GM12878 (cell line): ENCODE measurements at regions not wholly inside any gene's neighbourhood (a gene's known extent, or its start where the extent isn't known, plus 50 kb on each side); places are given as distances from the start of the nearest gene placed in this dataset.

Source experiments
- ETV6 ChIP-seq, 2 experiments: fragments of 450-650 bp in 1 of 2; IDR thresholded peaks in 1 of 2; conservative IDR thresholded peaks in 1 of 2; 2 replicates each; pipeline ENCODE4 v1.6.1; 2014; ENCODE audit warnings: antibody characterized with exemption in 1 of 2, borderline replicate concordance in 1 of 2, low read depth in 1 of 2, mild to moderate bottlenecking in 1 of 2, moderate library complexity in 1 of 2
- FOXM1 ChIP-seq: IDR thresholded peaks from 2 replicates; pipeline ENCODE4 v1.6.1; 2012; ENCODE audit warnings: low read depth, mild to moderate bottlenecking, inconsistent platforms, low read length, moderate library complexity
- HDGF ChIP-seq: fragments of 450-650 bp; IDR thresholded peaks from 2 replicates; pipeline ENCODE4 v1.6.1; 2016; ENCODE audit warnings: antibody characterized with exemption
- POLR2AphosphoS2 ChIP-seq: IDR thresholded peaks from 2 replicates; pipeline ENCODE4 v1.6.1; 2011; ENCODE audit warnings: low read depth, mild to moderate bottlenecking, low read length, improper control_type of control experiment, moderate library complexity
- RCOR1 ChIP-seq: conservative IDR thresholded peaks from 2 replicates; pipeline ENCODE4 v1.6.1; 2012; ENCODE audit warnings: low read depth, low read length, improper control_type of control experiment
- SIN3A ChIP-seq: IDR thresholded peaks from 2 replicates; pipeline ENCODE4 v1.6.1; 2012; ENCODE audit warnings: low read depth, low read length, improper control_type of control experiment
- SP1 ChIP-seq: IDR thresholded peaks from one replicate; pipeline ENCODE4 v1.6.1; 2011; ENCODE audit warnings: low read depth, low read length
- TF ChIP-seq, protein P1 (sequence below), 3 experiments: IDR thresholded peaks in 2 of 3; conservative IDR thresholded peaks in 1 of 3; 2 replicates each; pipeline ENCODE4 v1.5.1; 2011; ENCODE audit warnings: low read depth in 3 of 3, low read length in 3 of 3, mild to moderate bottlenecking in 3 of 3, control low read depth in 2 of 3, moderate library complexity in 2 of 3, inconsistent platforms in 1 of 3, mixed read lengths in 1 of 3; ENCODE audit not compliant: control insufficient read depth in 2 of 3, insufficient read depth in 1 of 3; ENCODE audit errors: extremely low read depth in 1 of 3
- TF ChIP-seq, protein P2 (sequence below): IDR thresholded peaks from 2 replicates; pipeline ENCODE4 v1.6.1; 2011; ENCODE audit warnings: low read depth, low read length, improper control_type of control experiment, borderline replicate concordance
- TF ChIP-seq, protein P3 (sequence below): IDR thresholded peaks from 2 replicates; pipeline ENCODE4 v1.6.1; 2012; ENCODE audit warnings: low read length, inconsistent platforms

DNA sequence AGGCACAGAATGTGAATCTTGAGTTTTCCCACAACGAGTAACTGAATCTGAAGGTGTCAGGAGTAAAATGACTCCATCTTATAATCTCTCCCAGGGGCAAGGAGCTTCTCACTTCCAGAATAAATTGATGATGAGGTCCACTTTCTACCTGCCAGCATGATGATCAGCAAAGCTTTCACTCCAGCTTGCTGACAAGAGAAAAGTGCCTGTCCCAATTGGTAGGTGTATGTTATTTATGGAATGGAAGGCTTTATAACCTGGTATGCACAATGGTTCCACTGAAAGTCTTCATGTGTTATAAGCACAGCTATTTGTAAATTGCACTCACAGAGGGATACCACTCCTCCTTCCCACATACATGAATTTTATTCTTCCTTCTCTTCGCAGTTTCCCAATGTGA is 401.0 kb upstream of the UBE2E3 start:
- TF ChIP-seq, protein P1, sequence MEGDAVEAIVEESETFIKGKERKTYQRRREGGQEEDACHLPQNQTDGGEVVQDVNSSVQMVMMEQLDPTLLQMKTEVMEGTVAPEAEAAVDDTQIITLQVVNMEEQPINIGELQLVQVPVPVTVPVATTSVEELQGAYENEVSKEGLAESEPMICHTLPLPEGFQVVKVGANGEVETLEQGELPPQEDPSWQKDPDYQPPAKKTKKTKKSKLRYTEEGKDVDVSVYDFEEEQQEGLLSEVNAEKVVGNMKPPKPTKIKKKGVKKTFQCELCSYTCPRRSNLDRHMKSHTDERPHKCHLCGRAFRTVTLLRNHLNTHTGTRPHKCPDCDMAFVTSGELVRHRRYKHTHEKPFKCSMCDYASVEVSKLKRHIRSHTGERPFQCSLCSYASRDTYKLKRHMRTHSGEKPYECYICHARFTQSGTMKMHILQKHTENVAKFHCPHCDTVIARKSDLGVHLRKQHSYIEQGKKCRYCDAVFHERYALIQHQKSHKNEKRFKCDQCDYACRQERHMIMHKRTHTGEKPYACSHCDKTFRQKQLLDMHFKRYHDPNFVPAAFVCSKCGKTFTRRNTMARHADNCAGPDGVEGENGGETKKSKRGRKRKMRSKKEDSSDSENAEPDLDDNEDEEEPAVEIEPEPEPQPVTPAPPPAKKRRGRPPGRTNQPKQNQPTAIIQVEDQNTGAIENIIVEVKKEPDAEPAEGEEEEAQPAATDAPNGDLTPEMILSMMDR (IDR thresholded peaks at IDR 0.05 in 2 of 3, conservative IDR thresholded peaks at IDR 0.05 in 1 of 3; ENCODE audit: control insufficient read depth in 2 of 3, extremely low read depth in 1 of 3, insufficient read depth in 1 of 3, low read depth in 3 of 3, low read length in 3 of 3): no peak
- TF ChIP-seq ETV6 (conservative IDR thresholded peaks at IDR 0.05 in 1 of 2, IDR thresholded peaks at IDR 0.05 in 1 of 2; ENCODE audit: borderline replicate concordance in 1 of 2, low read depth in 1 of 2) (no peak), SIN3A (no peak), FOXM1 (no peak), RCOR1 (no peak), POLR2AphosphoS2 (no peak), HDGF (no peak), SP1 (no peak)
- TF ChIP-seq, protein P2, sequence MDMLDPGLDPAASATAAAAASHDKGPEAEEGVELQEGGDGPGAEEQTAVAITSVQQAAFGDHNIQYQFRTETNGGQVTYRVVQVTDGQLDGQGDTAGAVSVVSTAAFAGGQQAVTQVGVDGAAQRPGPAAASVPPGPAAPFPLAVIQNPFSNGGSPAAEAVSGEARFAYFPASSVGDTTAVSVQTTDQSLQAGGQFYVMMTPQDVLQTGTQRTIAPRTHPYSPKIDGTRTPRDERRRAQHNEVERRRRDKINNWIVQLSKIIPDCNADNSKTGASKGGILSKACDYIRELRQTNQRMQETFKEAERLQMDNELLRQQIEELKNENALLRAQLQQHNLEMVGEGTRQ: no peak
- TF ChIP-seq, protein P3, sequence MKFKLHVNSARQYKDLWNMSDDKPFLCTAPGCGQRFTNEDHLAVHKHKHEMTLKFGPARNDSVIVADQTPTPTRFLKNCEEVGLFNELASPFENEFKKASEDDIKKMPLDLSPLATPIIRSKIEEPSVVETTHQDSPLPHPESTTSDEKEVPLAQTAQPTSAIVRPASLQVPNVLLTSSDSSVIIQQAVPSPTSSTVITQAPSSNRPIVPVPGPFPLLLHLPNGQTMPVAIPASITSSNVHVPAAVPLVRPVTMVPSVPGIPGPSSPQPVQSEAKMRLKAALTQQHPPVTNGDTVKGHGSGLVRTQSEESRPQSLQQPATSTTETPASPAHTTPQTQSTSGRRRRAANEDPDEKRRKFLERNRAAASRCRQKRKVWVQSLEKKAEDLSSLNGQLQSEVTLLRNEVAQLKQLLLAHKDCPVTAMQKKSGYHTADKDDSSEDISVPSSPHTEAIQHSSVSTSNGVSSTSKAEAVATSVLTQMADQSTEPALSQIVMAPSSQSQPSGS: no peak
